K562 (cell line): ENCODE measurements at regions not wholly inside any gene's neighbourhood (a gene's known extent, or its start where the extent isn't known, plus 50 kb on each side); places are given as distances from the start of the nearest gene placed in this dataset.

Experiments
- CEBPZ ChIP-seq: fragments of 150-350 bp; IDR thresholded peaks from 2 replicates; pipeline ENCODE4 v1.6.1; 2014; ENCODE audit warnings: low read depth, mild to moderate bottlenecking, low read length, borderline replicate concordance
- ELF4 ChIP-seq: fragments of 450-650 bp; formaldehyde crosslinking; IDR thresholded peaks from 2 replicates; pipeline ENCODE4 v1.4.0; 2022; ENCODE audit warnings: missing genetic modification characterization
- ZHX1 ChIP-seq: fragments of 150-350 bp; conservative IDR thresholded peaks from 2 replicates; pipeline ENCODE4 v1.6.1; 2014; ENCODE audit warnings: low read length

- no peak for TF ChIP-seq ELF4
- TF ChIP-seq CEBPZ, result no peak
- TF ChIP-seq ZHX1, result no peak
Measured at GRCh38 chr10:83104616-83105015, 1034.7 kb upstream of the GHITM start.
